SK-N-SH treated with all-trans-retinoic acid at 6 μM for 48 hours (cell line): ENCODE measurements at regions not wholly inside any gene's neighbourhood (a gene's known extent, or its start where the extent isn't known, plus 50 kb on each side); places are given as distances from the start of the nearest gene placed in this dataset.

Experiments
- ATAC-seq: fragments of 200-7000 bp; cut with Tn5 transposase; 3 replicates; pipeline ENCODE4 v1.9.1; 2020; ENCODE audit warnings: mild to moderate bottlenecking, moderate library complexity
- ARNTL ChIP-seq: fragments of 450-650 bp; formaldehyde crosslinking; IDR thresholded peaks from 2 replicates; pipeline ENCODE4 v1.5.0; 2020; ENCODE audit warnings: low read depth, mild to moderate bottlenecking, moderate library complexity, borderline replicate concordance
- BACH2 ChIP-seq: fragments of 250-450 bp; sonication (Bioruptor Pico); IDR thresholded peaks from 2 replicates; pipeline ENCODE4 v1.9.0; 2021; ENCODE audit warnings: mild to moderate bottlenecking, borderline replicate concordance
- CSDC2 ChIP-seq: fragments of 250-450 bp; sonication (Bioruptor Pico); IDR thresholded peaks from 2 replicates; pipeline ENCODE4 v1.5.0; 2020; ENCODE audit warnings: mild to moderate bottlenecking, moderate library complexity
- ESRRG ChIP-seq: fragments of 250-450 bp; sonication (Bioruptor Pico); IDR thresholded peaks from 2 replicates; pipeline ENCODE4 v1.6.1; 2021; ENCODE audit warnings: mild to moderate bottlenecking
- ISL1 ChIP-seq: fragments of 250-450 bp; sonication (Bioruptor Pico); IDR thresholded peaks from 2 replicates; pipeline ENCODE4 v2.1.2; 2022; ENCODE audit warnings: mild to moderate bottlenecking, moderate library complexity
- PPARA ChIP-seq: fragments of 250-450 bp; sonication (Bioruptor Pico); IDR thresholded peaks from 2 replicates; pipeline ENCODE4 v1.5.0; 2020; ENCODE audit warnings: mild to moderate bottlenecking, borderline replicate concordance
- SNAI2 ChIP-seq: fragments of 250-450 bp; sonication (Bioruptor Pico); IDR thresholded peaks from 2 replicates; pipeline ENCODE4 v1.5.0; 2020; ENCODE audit warnings: mild to moderate bottlenecking, moderate library complexity
- TCF4 ChIP-seq: fragments of 250-450 bp; sonication (Bioruptor Pico); IDR thresholded peaks from 2 replicates; pipeline ENCODE4 v1.8.0; 2021; ENCODE audit warnings: mild to moderate bottlenecking, moderate library complexity, borderline replicate concordance
- TOX ChIP-seq: fragments of 250-450 bp; sonication (Bioruptor Pico); IDR thresholded peaks from 2 replicates; pipeline ENCODE4 v1.8.0; 2021; ENCODE audit warnings: mild to moderate bottlenecking, moderate library complexity, borderline replicate concordance
- ZC3H10 ChIP-seq: fragments of 250-450 bp; sonication (Bioruptor Pico); IDR thresholded peaks from 2 replicates; pipeline ENCODE4 v1.5.1; 2021; ENCODE audit warnings: mild to moderate bottlenecking, moderate library complexity
- ZFP3 ChIP-seq: fragments of 250-450 bp; sonication (Bioruptor Pico); IDR thresholded peaks from 2 replicates; pipeline ENCODE4 v1.5.0; 2020; ENCODE audit warnings: mild to moderate bottlenecking, moderate library complexity
- ZFP30 ChIP-seq: fragments of 450-650 bp; formaldehyde crosslinking; IDR thresholded peaks from 2 replicates; pipeline ENCODE4 v1.5.0; 2022; ENCODE audit warnings: mild to moderate bottlenecking, moderate library complexity
- ZNF565 ChIP-seq: fragments of 450-650 bp; formaldehyde crosslinking; conservative IDR thresholded peaks from 2 replicates; pipeline ENCODE4 v1.5.0; 2020; ENCODE audit warnings: low read depth, mild to moderate bottlenecking, moderate library complexity
- ZNF70 ChIP-seq: fragments of 450-650 bp; formaldehyde crosslinking; IDR thresholded peaks from 2 replicates; pipeline ENCODE4 v1.5.0; 2020; ENCODE audit warnings: mild to moderate bottlenecking, moderate library complexity
- ZNF8 ChIP-seq: fragments of 450-650 bp; formaldehyde crosslinking; IDR thresholded peaks from 2 replicates; pipeline ENCODE4 v1.5.0; 2020; ENCODE audit warnings: mild to moderate bottlenecking, moderate library complexity
- TF ChIP-seq, protein P1 (sequence below): fragments of 250-450 bp; sonication (Bioruptor Pico); IDR thresholded peaks from 2 replicates; pipeline ENCODE4 v1.8.0; 2021; ENCODE audit warnings: low read depth, mild to moderate bottlenecking, moderate library complexity, borderline replicate concordance
- TF ChIP-seq, protein P2 (sequence below): fragments of 250-450 bp; sonication (Bioruptor Pico); IDR thresholded peaks from 2 replicates; pipeline ENCODE4 v1.5.1; 2021; ENCODE audit warnings: mild to moderate bottlenecking, moderate library complexity
- TF ChIP-seq, protein P3 (sequence below): fragments of 250-450 bp; sonication (Bioruptor Pico); IDR thresholded peaks from 2 replicates; pipeline ENCODE4 v1.5.0; 2020; ENCODE audit warnings: mild to moderate bottlenecking, moderate library complexity
- TF ChIP-seq, protein P4 (sequence below): fragments of 250-450 bp; sonication (Bioruptor Pico); IDR thresholded peaks from 2 replicates; pipeline ENCODE4 v1.8.0; 2020; ENCODE audit warnings: mild to moderate bottlenecking, moderate library complexity, borderline replicate concordance

DNA sequence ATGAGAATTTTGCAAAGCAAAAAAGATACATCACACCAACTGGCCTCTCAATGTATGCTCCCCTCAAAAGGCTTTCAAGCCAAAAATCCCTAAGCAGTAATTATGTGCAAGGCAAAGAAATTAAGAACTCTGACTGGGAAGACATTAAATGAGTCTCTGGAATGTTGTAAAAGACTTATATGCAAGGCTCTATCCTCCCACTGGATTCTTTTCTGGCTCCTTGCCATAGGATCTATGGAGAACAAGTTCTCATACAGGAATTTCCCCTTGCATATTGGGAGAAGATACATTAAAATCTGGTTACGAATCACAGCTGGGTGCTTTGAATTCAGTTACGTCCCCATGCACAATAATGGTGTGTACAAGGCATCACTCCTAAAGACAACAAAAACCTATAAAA, 73.4 kb upstream of the ATL2 start:
- TF ChIP-seq ZFP3 (no peak), ZNF565 (CRISPR knock-in tag) (no peak), ARNTL (CRISPR knock-in tag) (no peak), ZC3H10 (CRISPR knock-in tag) (no peak), TOX (CRISPR knock-in tag) (no peak), BACH2 (CRISPR knock-in tag) (no peak), SNAI2 (CRISPR knock-in tag) (no peak), ZNF70 (no peak), ZNF8 (CRISPR knock-in tag) (no peak), ZFP30 (CRISPR knock-in tag) (no peak), PPARA (CRISPR knock-in tag) (no peak)
- TF ChIP-seq, protein P1, sequence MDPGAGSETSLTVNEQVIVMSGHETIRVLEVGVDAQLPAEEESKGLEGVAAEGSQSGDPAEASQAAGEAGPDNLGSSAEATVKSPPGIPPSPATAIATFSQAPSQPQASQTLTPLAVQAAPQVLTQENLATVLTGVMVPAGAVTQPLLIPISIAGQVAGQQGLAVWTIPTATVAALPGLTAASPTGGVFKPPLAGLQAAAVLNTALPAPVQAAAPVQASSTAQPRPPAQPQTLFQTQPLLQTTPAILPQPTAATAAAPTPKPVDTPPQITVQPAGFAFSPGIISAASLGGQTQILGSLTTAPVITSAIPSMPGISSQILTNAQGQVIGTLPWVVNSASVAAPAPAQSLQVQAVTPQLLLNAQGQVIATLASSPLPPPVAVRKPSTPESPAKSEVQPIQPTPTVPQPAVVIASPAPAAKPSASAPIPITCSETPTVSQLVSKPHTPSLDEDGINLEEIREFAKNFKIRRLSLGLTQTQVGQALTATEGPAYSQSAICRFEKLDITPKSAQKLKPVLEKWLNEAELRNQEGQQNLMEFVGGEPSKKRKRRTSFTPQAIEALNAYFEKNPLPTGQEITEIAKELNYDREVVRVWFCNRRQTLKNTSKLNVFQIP (CRISPR knock-in tag), result no peak
- TF ChIP-seq, protein P2, sequence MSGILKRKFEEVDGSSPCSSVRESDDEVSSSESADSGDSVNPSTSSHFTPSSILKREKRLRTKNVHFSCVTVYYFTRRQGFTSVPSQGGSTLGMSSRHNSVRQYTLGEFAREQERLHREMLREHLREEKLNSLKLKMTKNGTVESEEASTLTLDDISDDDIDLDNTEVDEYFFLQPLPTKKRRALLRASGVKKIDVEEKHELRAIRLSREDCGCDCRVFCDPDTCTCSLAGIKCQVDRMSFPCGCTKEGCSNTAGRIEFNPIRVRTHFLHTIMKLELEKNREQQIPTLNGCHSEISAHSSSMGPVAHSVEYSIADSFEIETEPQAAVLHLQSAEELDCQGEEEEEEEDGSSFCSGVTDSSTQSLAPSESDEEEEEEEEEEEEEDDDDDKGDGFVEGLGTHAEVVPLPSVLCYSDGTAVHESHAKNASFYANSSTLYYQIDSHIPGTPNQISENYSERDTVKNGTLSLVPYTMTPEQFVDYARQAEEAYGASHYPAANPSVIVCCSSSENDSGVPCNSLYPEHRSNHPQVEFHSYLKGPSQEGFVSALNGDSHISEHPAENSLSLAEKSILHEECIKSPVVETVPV, result no peak
- TF ChIP-seq, protein P3, sequence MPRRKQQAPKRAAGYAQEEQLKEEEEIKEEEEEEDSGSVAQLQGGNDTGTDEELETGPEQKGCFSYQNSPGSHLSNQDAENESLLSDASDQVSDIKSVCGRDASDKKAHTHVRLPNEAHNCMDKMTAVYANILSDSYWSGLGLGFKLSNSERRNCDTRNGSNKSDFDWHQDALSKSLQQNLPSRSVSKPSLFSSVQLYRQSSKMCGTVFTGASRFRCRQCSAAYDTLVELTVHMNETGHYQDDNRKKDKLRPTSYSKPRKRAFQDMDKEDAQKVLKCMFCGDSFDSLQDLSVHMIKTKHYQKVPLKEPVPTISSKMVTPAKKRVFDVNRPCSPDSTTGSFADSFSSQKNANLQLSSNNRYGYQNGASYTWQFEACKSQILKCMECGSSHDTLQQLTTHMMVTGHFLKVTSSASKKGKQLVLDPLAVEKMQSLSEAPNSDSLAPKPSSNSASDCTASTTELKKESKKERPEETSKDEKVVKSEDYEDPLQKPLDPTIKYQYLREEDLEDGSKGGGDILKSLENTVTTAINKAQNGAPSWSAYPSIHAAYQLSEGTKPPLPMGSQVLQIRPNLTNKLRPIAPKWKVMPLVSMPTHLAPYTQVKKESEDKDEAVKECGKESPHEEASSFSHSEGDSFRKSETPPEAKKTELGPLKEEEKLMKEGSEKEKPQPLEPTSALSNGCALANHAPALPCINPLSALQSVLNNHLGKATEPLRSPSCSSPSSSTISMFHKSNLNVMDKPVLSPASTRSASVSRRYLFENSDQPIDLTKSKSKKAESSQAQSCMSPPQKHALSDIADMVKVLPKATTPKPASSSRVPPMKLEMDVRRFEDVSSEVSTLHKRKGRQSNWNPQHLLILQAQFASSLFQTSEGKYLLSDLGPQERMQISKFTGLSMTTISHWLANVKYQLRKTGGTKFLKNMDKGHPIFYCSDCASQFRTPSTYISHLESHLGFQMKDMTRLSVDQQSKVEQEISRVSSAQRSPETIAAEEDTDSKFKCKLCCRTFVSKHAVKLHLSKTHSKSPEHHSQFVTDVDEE (CRISPR knock-in tag), result no peak
- TF ChIP-seq, protein P4, sequence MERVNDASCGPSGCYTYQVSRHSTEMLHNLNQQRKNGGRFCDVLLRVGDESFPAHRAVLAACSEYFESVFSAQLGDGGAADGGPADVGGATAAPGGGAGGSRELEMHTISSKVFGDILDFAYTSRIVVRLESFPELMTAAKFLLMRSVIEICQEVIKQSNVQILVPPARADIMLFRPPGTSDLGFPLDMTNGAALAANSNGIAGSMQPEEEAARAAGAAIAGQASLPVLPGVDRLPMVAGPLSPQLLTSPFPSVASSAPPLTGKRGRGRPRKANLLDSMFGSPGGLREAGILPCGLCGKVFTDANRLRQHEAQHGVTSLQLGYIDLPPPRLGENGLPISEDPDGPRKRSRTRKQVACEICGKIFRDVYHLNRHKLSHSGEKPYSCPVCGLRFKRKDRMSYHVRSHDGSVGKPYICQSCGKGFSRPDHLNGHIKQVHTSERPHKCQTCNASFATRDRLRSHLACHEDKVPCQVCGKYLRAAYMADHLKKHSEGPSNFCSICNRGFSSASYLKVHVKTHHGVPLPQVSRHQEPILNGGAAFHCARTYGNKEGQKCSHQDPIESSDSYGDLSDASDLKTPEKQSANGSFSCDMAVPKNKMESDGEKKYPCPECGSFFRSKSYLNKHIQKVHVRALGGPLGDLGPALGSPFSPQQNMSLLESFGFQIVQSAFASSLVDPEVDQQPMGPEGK (CRISPR knock-in tag), result no peak
- ATAC-seq, result no peak

DNA sequence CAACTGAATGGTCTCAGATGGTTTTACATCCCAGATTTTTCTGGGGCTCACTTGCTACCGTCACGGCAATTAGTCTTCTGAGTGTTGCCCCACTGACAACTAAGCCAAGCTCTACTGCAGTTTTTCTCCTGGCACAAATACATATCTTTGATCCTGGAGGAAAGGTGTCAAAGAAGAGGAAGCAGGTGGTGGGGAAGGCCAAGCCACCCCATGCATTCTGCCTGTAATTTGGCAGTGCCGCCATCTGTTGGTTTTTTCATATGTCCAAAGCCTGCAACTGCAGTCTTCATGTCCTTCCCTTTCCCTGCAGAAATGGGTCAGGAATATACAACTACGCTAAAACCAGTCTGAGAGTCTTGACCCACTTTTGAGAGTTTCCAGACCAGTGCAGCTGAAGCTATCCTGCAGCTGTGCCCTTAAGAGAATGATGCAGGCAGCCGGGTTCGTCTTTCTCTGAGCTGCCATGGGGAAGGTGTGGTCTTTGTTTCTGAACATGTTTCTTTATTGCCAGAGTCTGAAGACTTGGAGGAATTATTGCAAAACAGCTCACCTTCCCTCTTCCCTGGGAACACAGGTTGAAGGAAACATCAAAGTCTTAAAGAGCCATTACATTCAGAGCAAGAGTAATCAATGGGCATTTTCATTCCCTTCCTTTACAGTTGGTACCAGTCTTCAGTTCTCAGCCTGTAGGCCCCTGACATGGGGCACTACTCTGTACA, 71.8 kb upstream of the ATL2 start:
- ATAC-seq, result no peak
- TF ChIP-seq ZNF565 (CRISPR knock-in tag) (no peak), ZFP3 (no peak), ISL1 (CRISPR knock-in tag) (no peak), ZNF70 (no peak), PPARA (CRISPR knock-in tag) (no peak)

DNA sequence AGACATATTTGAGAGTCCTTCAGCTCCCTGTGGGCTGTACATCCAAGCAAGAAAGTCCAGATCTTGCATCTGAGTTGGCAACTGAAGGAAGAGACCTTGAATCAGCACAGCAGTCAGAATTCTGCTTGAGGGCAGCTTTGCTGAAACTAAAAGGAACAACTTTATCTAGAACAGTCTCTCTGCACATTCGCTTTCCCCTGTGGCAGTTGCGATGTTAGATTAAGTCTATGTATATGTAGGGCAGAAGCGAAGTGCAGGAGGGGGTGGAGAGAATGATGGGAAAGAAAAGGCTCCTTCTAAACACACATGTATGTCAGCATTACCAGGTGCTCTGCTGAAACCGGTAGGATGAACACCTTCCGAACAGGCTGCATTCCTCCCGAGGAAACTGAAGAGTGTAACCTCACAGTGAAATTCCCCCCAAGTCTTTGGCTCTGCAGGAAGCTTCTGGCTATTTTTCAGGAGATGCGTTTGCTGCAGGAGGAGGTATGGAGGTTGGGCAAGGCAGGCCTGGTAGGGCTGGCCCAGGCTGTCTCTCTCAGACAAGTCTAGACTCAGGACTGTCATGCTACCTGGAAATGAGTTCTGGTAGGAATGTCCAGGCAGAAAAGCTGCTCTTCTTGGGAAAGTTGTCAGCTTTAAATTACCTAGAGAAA, 70.0 kb upstream of the ATL2 start:
- TF ChIP-seq, protein P2, result no peak
- TF ChIP-seq TOX (CRISPR knock-in tag) (no peak), ZFP3 (no peak)
- ATAC-seq, result no peak

DNA sequence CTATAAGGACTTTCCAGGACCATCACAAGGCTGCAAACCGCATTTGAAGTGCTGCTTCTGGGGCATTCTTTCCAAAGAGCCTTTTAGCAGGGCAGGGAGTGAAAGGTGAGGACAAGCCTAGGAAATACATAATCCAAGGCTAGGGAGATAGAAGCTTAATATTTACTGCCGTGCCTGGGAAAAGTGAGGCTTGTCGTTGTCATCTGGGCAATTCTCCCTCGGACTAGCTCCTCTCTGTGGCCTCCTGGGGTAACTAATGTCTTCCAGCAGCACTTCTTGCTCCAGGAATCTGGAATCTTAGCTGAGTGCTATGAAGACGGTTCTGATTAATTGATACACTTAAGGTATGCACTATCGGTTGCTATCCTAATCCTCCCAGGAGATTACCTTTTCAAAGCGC, 69.3 kb upstream of the ATL2 start:
- no peak for TF ChIP-seq ZNF70
- no peak for TF ChIP-seq ESRRG (CRISPR knock-in tag)
- no peak for TF ChIP-seq CSDC2 (CRISPR knock-in tag)
- TF ChIP-seq ZC3H10 (CRISPR knock-in tag), result no peak
- TF ChIP-seq TCF4 (CRISPR knock-in tag), result no peak
- TF ChIP-seq, all 23 proteins: peak for 0
- 0 out of 3 replicates have a peak, but pooled peaks have one; percentile 20 for ATAC-seq
